Right lobe of liver (tissue), 4 donors: ENCODE measurements at regions not wholly inside any gene's neighbourhood (a gene's known extent, or its start where the extent isn't known, plus 50 kb on each side); places are given as distances from the start of the nearest gene placed in this dataset.

Experiments used
- CTCF ChIP-seq, 4 donors: fragments of 200-600 bp in 3 of 4; fragments of 450-650 bp in 1 of 4; IDR thresholded peaks; one replicate each; pipeline versions ENCODE4 v1.5.1 to v1.8.0; 2016 to 2022; ENCODE audit warnings: antibody characterized with exemption in 4 of 4, mild to moderate bottlenecking in 2 of 4
- POLR2A ChIP-seq: fragments of 450-650 bp; IDR thresholded peaks from one replicate; pipeline ENCODE4 v1.6.1; 2017; ENCODE audit warnings: antibody characterized with exemption, mild to moderate bottlenecking
- donor health status: DM: no; HTN: no; CAD: no.
- donor health status: DM: no; HTN: no; CAD: no.
- donor health status: DM: no; HTN: yes; CAD: no.

GRCh38 chr5:173693670-173694069 is 77.2 kb upstream of the BOD1 start:
- TF ChIP-seq CTCF (IDR thresholded peaks at IDR 0.05): no peak
- TF ChIP-seq POLR2A: no peak
